ENCODE measurements at regions not wholly inside any gene's neighbourhood (a gene's known extent, or its start where the extent isn't known, plus 50 kb on each side); places are given as distances from the start of the nearest gene placed in this dataset.

- Histone ChIP-seq H3K36me3 (no peaks in the 10 kb centered on the region), H3K27me3 (no peaks in the 10 kb centered on the region), H3K9me3 (no peaks in the 10 kb centered on the region), H3K4me1 (no peaks in the 10 kb centered on the region), H3K27ac (no peak overlapping the region), H3K4me3 (no peak overlapping the region), H3K9ac (ENCODE audit: low read depth in 2 of 2, low read length in 2 of 2) (no peak overlapping the region)
- intact Hi-C loops (cut with DNase I): no loop called here
- no peak for TF ChIP-seq CTCF (IDR thresholded peaks at IDR 0.05)
- no peak for DNase-seq
Measured at GRCh38 chrX:69015156-69015555, 150.1 kb downstream of the PJA1 start.

GRCh38 chrX:69014200-69014599 is 151.1 kb downstream of the PJA1 start:
- DNase-seq: no peak
- intact Hi-C loops (cut with DNase I): no loop called here
- Histone ChIP-seq H3K27me3 (no peaks in the 10 kb centered on the region), H3K4me1 (no peaks in the 10 kb centered on the region), H3K9ac (ENCODE audit: low read depth in 2 of 2, low read length in 2 of 2) (no peak overlapping the region), H3K4me3 (no peak overlapping the region), H3K9me3 (no peaks in the 10 kb centered on the region), H3K36me3 (no peaks in the 10 kb centered on the region), H3K27ac (no peak overlapping the region)
- TF ChIP-seq CTCF (IDR thresholded peaks at IDR 0.05): no peak

GRCh38 chrX:69010339-69010738 is 154.9 kb downstream of the PJA1 start:
- Histone ChIP-seq H3K36me3 (no peaks in the 10 kb centered on the region), H3K4me3 (no peak overlapping the region), H3K9ac (ENCODE audit: low read depth in 2 of 2, low read length in 2 of 2) (no peak overlapping the region), H3K27me3 (no peaks in the 10 kb centered on the region), H3K9me3 (no peaks in the 10 kb centered on the region), H3K4me1 (no peaks in the 10 kb centered on the region), H3K27ac (no peak overlapping the region)
- DNase-seq: no peak
- intact Hi-C loops (cut with DNase I): no loop called here
- no peak for TF ChIP-seq CTCF (IDR thresholded peaks at IDR 0.05)

GRCh38 chrX:69000877-69001276 is 164.4 kb downstream of the PJA1 start:
- DNase-seq: no peak
- Histone ChIP-seq H3K9me3 (no peaks in the 10 kb centered on the region), H3K4me1 (no peaks in the 10 kb centered on the region), H3K9ac (ENCODE audit: low read depth in 2 of 2, low read length in 2 of 2) (no peak overlapping the region), H3K4me3 (no peak overlapping the region), H3K27ac (no peak overlapping the region), H3K27me3 (no peaks in the 10 kb centered on the region), H3K36me3 (no peaks in the 10 kb centered on the region)
- TF ChIP-seq CTCF (IDR thresholded peaks at IDR 0.05): no peak
- intact Hi-C loops (cut with DNase I): no loop called here

- Histone ChIP-seq H3K4me1 (no peaks in the 10 kb centered on the region), H3K4me3 (no peak overlapping the region), H3K9ac (ENCODE audit: low read depth in 2 of 2, low read length in 2 of 2) (no peak overlapping the region), H3K27me3 (no peaks in the 10 kb centered on the region), H3K36me3 (no peaks in the 10 kb centered on the region), H3K27ac (no peak overlapping the region), H3K9me3 (no peaks in the 10 kb centered on the region)
- DNase-seq: no peak
- intact Hi-C loops (cut with DNase I): no loop called here
- TF ChIP-seq CTCF (IDR thresholded peaks at IDR 0.05): no peak
Measured at GRCh38 chrX:68999931-69000330, 165.3 kb downstream of the PJA1 start.

- intact Hi-C loops (cut with DNase I): no loop called here
- Histone ChIP-seq H3K27me3 (no peaks in the 10 kb centered on the region), H3K27ac (peak overlapping the region; percentile 28), H3K36me3 (no peaks in the 10 kb centered on the region), H3K4me3 (no peak overlapping the region), H3K4me1 (no peaks in the 10 kb centered on the region), H3K9me3 (no peaks in the 10 kb centered on the region), H3K9ac (ENCODE audit: low read depth in 2 of 2, low read length in 2 of 2) (no peak overlapping the region)
- DNase-seq: no peak
- TF ChIP-seq CTCF (IDR thresholded peaks at IDR 0.05): no peak
Measured at GRCh38 chrX:68999356-68999755, 165.9 kb downstream of the PJA1 start.

All from colonic mucosa (tissue), 4 donors.